IMR-90 (cell line): ENCODE measurements at regions not wholly inside any gene's neighbourhood (a gene's known extent, or its start where the extent isn't known, plus 50 kb on each side); places are given as distances from the start of the nearest gene placed in this dataset.

Experiments
- ATAC-seq: fragments of 200-7000 bp; cut with Tn5 transposase; 2 replicates; pipeline ENCODE4 v1.9.1; 2020; ENCODE audit warnings: low read depth, mild to moderate bottlenecking, moderate library complexity
- BruUV-seq: library from RNA; stranded (reverse); fragments of 400-500 nt; replicated peaks from 2 replicates; lab custom pipeline; 2021; lab: Mats Ljungman, UMichigan
- CTCF ChIA-PET: fragments of 300-600 bp; formaldehyde crosslinking; extraction: SDS; loops from one replicate; lab custom pipeline; 2021; ENCODE audit warnings: antibody characterized with exemption; lab: Yijun Ruan, JAX
- POLR2A ChIA-PET: fragments of 300-600 bp; sonication (Branson Sonifier 250); formaldehyde crosslinking; loops from one replicate; lab custom pipeline; 2022; ENCODE audit warnings: antibody characterized with exemption; ENCODE audit not compliant: unreplicated experiment; lab: Charles Lee
- DNase-seq: peaks from one replicate; pipeline ENCODE4 v3.0.0; 2013
- H2AFZ ChIP-seq: replicated peaks from 2 replicates; pipeline ENCODE3; 2013; ENCODE audit warnings: low read length, mild to moderate bottlenecking; ENCODE audit not compliant: poor library complexity
- H2AK5ac ChIP-seq: 2 replicates; pipeline ENCODE4 v1.6.1; 2013; ENCODE audit warnings: low read depth, low read length, inconsistent platforms
- H2AK9ac ChIP-seq: replicated peaks from 2 replicates; pipeline ENCODE3; 2013; ENCODE audit warnings: mild to moderate bottlenecking, low read depth, low read length, moderate library complexity; ENCODE audit not compliant: poor library complexity
- H2BK120ac ChIP-seq: 2 replicates; pipeline ENCODE4 v1.6.1; 2013; ENCODE audit warnings: low read depth, low read length, inconsistent platforms
- H2BK15ac ChIP-seq: 3 replicates; pipeline ENCODE4 v1.6.1; 2013; ENCODE audit warnings: low read depth, low read length, inconsistent platforms
- H2BK20ac ChIP-seq: 2 replicates; pipeline ENCODE4 v1.6.1; 2013; ENCODE audit warnings: low read depth, mild to moderate bottlenecking, inconsistent platforms, low read length, moderate library complexity
- H2BK5ac ChIP-seq: 2 replicates; pipeline ENCODE4 v1.6.1; 2013; ENCODE audit warnings: mild to moderate bottlenecking, low read depth, low read length, inconsistent platforms; ENCODE audit not compliant: poor library complexity, severe bottlenecking
- H3K14ac ChIP-seq: replicated peaks from 2 replicates; pipeline ENCODE4 v1.6.1; 2013; ENCODE audit warnings: low read depth, low read length, inconsistent platforms
- H3K18ac ChIP-seq: 2 replicates; pipeline ENCODE4 v1.6.1; 2013; ENCODE audit warnings: low read depth, low read length, control low read depth
- H3K23ac ChIP-seq: 2 replicates; pipeline ENCODE4 v1.6.1; 2013; ENCODE audit warnings: low read depth, low read length, inconsistent platforms
- H3K27ac ChIP-seq: 2 replicates; pipeline ENCODE4 v1.5.1; 2013; ENCODE audit warnings: mild to moderate bottlenecking, control low read depth, low read length; ENCODE audit not compliant: insufficient read depth
- H3K27me3 ChIP-seq: 2 replicates; pipeline ENCODE4 v1.6.1; 2013; ENCODE audit warnings: low read length; ENCODE audit not compliant: control insufficient read depth, insufficient read depth
- H3K36me3 ChIP-seq: 2 replicates; pipeline ENCODE4 v1.6.1; 2013; ENCODE audit warnings: low read length, mixed read lengths; ENCODE audit not compliant: control insufficient read depth, insufficient read depth
- H3K4ac ChIP-seq: 2 replicates; pipeline ENCODE4 v1.6.1; 2013; ENCODE audit warnings: low read depth, low read length, inconsistent platforms
- H3K4me1 ChIP-seq: 2 replicates; pipeline ENCODE4 v1.6.1; 2013; ENCODE audit warnings: low read length, mixed read lengths; ENCODE audit not compliant: control insufficient read depth, insufficient read depth
- H3K4me2 ChIP-seq: 2 replicates; pipeline ENCODE4 v1.6.1; 2013; ENCODE audit warnings: low read depth, mild to moderate bottlenecking, control low read depth, low read length, moderate library complexity
- H3K4me3 ChIP-seq: 2 replicates; pipeline ENCODE4 v1.5.1; 2013; ENCODE audit warnings: low read depth, mild to moderate bottlenecking, control low read depth, low read length, moderate library complexity; ENCODE audit not compliant: insufficient read depth
- H3K56ac ChIP-seq: 2 replicates; pipeline ENCODE4 v1.6.1; 2013; ENCODE audit warnings: low read length, inconsistent platforms; ENCODE audit not compliant: insufficient read depth; ENCODE audit errors: extremely low read depth
- H3K79me1 ChIP-seq, 2 experiments: 2 replicates each; pipeline ENCODE4 v1.6.1; 2013; ENCODE audit warnings: low read length in 2 of 2, inconsistent platforms in 1 of 2, low read depth in 1 of 2
- H3K9ac ChIP-seq: 2 replicates; pipeline ENCODE4 v1.6.1; 2013; ENCODE audit warnings: low read depth, low read length, control low read depth
- H3K9me1 ChIP-seq: 2 replicates; pipeline ENCODE4 v1.6.1; 2013; ENCODE audit warnings: low read length, inconsistent platforms; ENCODE audit not compliant: insufficient read depth
- H3K9me3 ChIP-seq: 2 replicates; pipeline ENCODE4 v1.6.1; 2013; ENCODE audit warnings: low read length; ENCODE audit not compliant: control insufficient read depth, insufficient read depth
- H4K20me1 ChIP-seq: 2 replicates; pipeline ENCODE4 v1.6.1; 2013; ENCODE audit warnings: low read length, inconsistent platforms; ENCODE audit not compliant: insufficient read depth
- H4K5ac ChIP-seq: 2 replicates; pipeline ENCODE4 v1.6.1; 2013; ENCODE audit warnings: mild to moderate bottlenecking, low read depth, low read length, control low read depth
- H4K8ac ChIP-seq, 2 experiments: 2 replicates each; pipeline ENCODE4 v1.6.1; 2013; ENCODE audit warnings: low read depth in 2 of 2, low read length in 2 of 2, control low read depth in 1 of 2, inconsistent platforms in 1 of 2
- H4K91ac ChIP-seq: 2 replicates; pipeline ENCODE4 v1.6.1; 2013; ENCODE audit warnings: low read depth, low read length, inconsistent platforms; ENCODE audit not compliant: insufficient read depth
- BHLHE40 ChIP-seq: fragments of 150-350 bp; IDR thresholded peaks from 2 replicates; pipeline ENCODE4 v1.6.1; 2016; ENCODE audit warnings: mild to moderate bottlenecking, low read depth, low read length
- CEBPB ChIP-seq: IDR thresholded peaks from 2 replicates; pipeline ENCODE4 v1.6.1; 2012; ENCODE audit warnings: low read depth, low read length, improper control_type of control experiment
- MAFK ChIP-seq: IDR thresholded peaks from 2 replicates; pipeline ENCODE4 v1.6.1; 2012; ENCODE audit warnings: low read depth, low read length, improper control_type of control experiment
- MAZ ChIP-seq: IDR thresholded peaks from 2 replicates; pipeline ENCODE4 v1.6.1; 2012; ENCODE audit warnings: low read depth, mild to moderate bottlenecking, low read length, improper control_type of control experiment, moderate library complexity, borderline replicate concordance
- MXI1 ChIP-seq: IDR thresholded peaks from 2 replicates; pipeline ENCODE4 v1.6.1; 2012; ENCODE audit warnings: low read depth, mild to moderate bottlenecking, low read length, moderate library complexity, borderline replicate concordance
- POLR2A ChIP-seq: IDR thresholded peaks from 2 replicates; pipeline ENCODE4 v1.6.1; 2012; ENCODE audit warnings: mild to moderate bottlenecking, low read depth, low read length
- RCOR1 ChIP-seq: IDR thresholded peaks from 2 replicates; pipeline ENCODE4 v1.6.1; 2012; ENCODE audit warnings: mild to moderate bottlenecking, low read length, improper control_type of control experiment; ENCODE audit not compliant: insufficient replicate concordance
- SMC3 ChIP-seq: fragments of 150-350 bp; IDR thresholded peaks from 2 replicates; pipeline ENCODE4 v1.6.1; 2016; ENCODE audit warnings: low read depth, mild to moderate bottlenecking, antibody characterized with exemption, low read length, moderate library complexity
- WGBS, 2 experiments: methylation state at CpG; one replicate each; pipeline versions ENCODE4 v1.1.5 to v1.1.7; 2013; ENCODE audit warnings: missing lambda C conversion rate in 2 of 2; ENCODE audit not compliant: insufficient read length in 1 of 2; ENCODE audit errors: extremely low coverage in 2 of 2; 5-methylcytosine and 5-hydroxymethylcytosine counted together
- dilution Hi-C: fragments of 300-500 bp; cut with HindIII; formaldehyde crosslinking; loops from one replicate; pipeline ENCODE4 v1.14.3; 2018; ENCODE audit warnings: low sequenced_read_pairs; ENCODE audit not compliant: unreplicated experiment
- in situ Hi-C: fragments of 300-500 bp; cut with MboI; formaldehyde crosslinking; loops from 3 replicates; pipeline ENCODE4 v1.14.3; 2019; ENCODE audit warnings: low sequenced_read_pairs, inconsistent platforms, mixed read lengths
- intact Hi-C: fragments of 100-400 bp; cut with micrococcal nuclease; formaldehyde crosslinking; loops from 2 replicates; pipeline ENCODE4 v1.10.0; 2022

DNA sequence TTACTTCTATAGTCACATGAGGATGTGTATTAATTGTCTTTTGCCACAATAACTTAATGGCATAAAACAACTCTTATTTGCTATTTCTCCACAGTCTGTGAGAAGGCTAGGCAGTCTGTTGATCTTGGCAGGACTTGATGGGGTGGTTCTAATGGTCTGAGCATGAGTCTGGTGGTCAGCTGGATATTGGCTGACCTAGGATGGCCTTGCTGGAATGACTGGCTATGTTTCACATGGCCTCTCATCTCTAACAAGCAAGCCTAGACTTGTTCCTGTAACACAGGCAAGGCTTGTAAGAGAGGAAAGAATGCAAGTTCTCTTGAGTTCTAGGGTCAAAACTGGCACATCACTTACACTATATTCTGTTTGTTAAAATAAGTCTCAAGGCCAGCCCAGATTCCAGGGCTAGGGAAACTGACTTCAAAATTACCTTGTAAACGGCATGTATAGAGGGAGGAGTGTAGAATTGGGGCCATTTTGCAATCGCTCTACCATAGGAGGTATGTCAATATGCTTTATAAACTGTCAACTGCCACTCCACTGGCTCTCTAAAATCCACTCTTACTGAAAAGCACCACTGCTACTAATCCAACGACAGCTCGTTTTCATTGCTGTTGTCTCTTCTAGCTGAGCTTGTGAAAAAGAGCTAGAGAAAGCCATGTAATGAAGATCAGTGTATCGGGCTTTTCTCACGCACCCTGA, 325.0 kb upstream of the PKDCC start:
- ATAC-seq (peak; percentile 66), DNase-seq (peak; percentile 52)
- dilution Hi-C loops = no loop called here
- Histone ChIP-seq H3K4me3 (no peak overlapping the region), H2BK5ac (peak overlapping the region; percentile 12), H3K18ac (peak overlapping the region; percentile 63; the same call in 1 of the 2 replicates), H3K79me1 (no peaks in the 10 kb centered on the region), H3K4me2 (no peak overlapping the region), H4K91ac (no peak overlapping the region), H2AFZ (no peak overlapping the region), H2BK120ac (no peak overlapping the region), H3K56ac (no peak overlapping the region), H3K9me1 (no peaks in the 10 kb centered on the region), H3K27ac (no peak overlapping the region), H3K4me1 (no peaks in the 10 kb centered on the region; the same call in 1 of the 2 replicates), H3K4ac (no peak overlapping the region), H2BK15ac (no peak overlapping the region), H4K8ac (0 out of 4 replicates have a peak overlapping the region, but pooled peaks of 1 of the 2 experiments have one; percentile 22), H4K20me1 (no peaks in the 10 kb centered on the region), H2AK5ac (no peak overlapping the region), H3K23ac (no peak overlapping the region), H3K9me3 (no peaks in the 10 kb centered on the region), H3K9ac (no peak overlapping the region), H4K5ac (peak overlapping the region; percentile 33; the same call in 1 of the 2 replicates), H2BK20ac (no peak overlapping the region), H2AK9ac (no peak overlapping the region), H3K27me3 (no peaks in the 10 kb centered on the region; the same call in 1 of the 2 replicates), H3K14ac (no peak overlapping the region), H3K36me3 (no peaks in the 10 kb centered on the region)
- intact Hi-C loops = no loop called here
- ChIA-PET CTCF (no interaction called here), POLR2A (no interaction called here)
- no TSS peak for BruUV-seq
- WGBS, 2 experiments = no CpG with 5 or more reads among the region's 6 CpGs
- in situ Hi-C loops = loop anchor here (25.0 kb wide), 1 partner anchor 1811 kb away; no protein-coding TSS in a partner anchor
- TF ChIP-seq RCOR1 = no peak
- no peak for TF ChIP-seq MXI1
- no peak for TF ChIP-seq POLR2A
- TF ChIP-seq SMC3 = no peak
- no peak for TF ChIP-seq BHLHE40
- no peak for TF ChIP-seq MAZ
- no peak for TF ChIP-seq CEBPB
- no peak for TF ChIP-seq MAFK
